UCSD-AML1 (cell line): ENCODE measurements at regions not wholly inside any gene's neighbourhood (a gene's known extent, or its start where the extent isn't known, plus 50 kb on each side); places are given as distances from the start of the nearest gene placed in this dataset.

Experiments
- DNase-seq: peaks from one replicate; lab custom pipeline; 2025; ENCODE audit not compliant: unreplicated experiment; lab: John Stamatoyannopoulos, UW

DNA sequence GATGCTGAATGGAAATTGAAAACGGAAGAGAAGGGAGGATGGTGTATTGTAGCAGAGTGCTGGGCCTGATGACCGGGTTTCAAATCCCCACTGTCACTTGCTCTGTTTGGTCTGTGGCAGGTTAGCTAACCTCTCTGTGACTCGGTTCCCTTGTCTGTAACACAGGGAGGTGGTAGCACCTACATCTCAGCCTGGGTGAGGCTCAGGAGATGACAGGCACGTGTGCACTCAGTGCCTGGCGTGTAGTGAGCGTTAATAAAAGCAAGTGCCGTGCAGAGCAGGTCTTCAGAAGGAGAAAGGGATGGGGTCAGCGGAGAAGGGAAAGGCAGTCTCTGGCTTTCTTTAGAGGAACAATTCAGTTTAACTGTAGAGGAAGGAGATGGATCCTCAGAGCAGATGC is 125.5 kb upstream of the SMIM21 start:
- no peak for DNase-seq

DNA sequence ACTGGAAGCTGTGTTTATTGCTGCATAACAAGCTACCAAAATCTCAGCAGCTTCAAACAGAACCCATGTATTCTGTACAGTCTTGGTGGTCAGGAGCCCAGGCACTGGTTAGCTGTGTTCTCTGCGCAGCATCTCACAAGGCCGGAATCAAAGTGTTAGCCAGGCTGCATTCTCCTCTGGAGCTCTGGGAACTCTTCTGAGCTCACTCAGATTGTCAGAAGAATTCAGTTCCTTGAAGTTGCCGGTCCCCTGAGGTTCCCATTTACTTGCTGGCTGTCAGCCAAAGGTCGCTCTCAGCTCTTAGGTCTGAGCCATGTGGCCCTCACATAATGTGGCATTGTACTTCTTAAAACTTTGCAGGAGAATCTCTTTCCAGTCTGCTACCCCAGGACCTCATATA is 123.6 kb upstream of the SMIM21 start:
- no peak for DNase-seq

DNA sequence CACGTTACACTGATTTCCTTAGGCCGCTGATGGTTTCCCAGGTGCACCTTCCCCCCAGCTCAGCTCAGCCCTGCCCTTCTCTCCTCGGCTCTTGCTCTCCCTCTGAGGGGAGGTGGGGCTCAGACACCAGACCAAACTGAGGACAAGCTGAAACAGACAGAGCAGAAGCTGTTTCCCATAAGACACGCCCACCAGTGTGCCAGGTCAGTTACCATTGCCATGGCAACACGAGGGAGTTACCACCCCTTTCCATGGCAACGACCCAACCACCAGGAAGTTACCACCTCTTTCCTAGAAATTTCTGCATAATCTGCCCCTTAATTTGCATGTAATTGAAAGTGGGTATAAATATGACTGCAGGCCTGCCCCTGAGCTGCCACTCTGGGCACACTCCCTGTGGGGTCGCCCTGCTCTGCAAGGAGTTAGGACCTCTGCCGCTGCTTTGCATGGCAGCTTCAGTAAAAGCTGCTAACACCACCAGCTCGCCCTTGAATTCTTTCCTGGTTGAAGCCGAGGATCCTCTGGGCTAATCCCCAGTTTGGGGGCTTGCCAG is 120.9 kb upstream of the SMIM21 start:
- DNase-seq = no peak

DNA sequence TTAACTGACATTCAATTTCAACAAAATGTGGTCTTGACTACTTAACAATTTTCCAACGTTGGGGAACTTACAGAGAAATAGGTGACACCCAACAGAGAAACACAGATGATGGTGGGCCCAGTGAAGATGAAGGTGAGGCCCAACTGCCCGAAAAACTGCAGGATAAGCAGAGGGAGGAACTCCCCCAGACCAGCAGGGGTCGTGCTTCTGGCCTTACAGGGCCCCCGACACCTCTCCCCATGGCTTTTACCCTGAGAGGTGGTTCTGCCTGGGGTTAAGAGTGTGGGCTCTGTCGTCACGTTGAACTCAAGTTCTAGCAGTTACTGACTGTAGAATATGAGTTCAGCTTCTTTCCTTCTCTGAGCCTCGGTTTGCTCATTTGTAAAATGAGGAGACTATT is 119.5 kb upstream of the SMIM21 start:
- DNase-seq = no peak

DNA sequence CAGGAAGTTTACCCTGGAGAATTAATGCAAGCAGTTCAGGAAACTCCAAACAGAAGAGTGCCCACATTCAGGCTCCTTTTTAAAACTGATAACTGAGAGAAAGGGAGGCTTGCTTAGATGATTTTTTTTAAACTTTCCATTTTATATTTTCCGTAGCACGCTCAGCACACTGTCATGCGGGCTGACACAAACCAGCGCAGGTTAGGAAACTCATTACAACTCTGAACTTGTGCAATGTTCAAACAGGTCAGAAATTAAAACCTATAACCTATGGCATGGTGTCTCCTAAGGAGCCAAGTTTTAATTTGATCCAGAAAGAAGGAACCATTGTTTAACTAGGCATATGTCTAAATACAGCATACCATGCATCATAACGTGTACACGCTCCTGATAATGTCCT is 117.7 kb upstream of the SMIM21 start:
- no peak for DNase-seq

DNA sequence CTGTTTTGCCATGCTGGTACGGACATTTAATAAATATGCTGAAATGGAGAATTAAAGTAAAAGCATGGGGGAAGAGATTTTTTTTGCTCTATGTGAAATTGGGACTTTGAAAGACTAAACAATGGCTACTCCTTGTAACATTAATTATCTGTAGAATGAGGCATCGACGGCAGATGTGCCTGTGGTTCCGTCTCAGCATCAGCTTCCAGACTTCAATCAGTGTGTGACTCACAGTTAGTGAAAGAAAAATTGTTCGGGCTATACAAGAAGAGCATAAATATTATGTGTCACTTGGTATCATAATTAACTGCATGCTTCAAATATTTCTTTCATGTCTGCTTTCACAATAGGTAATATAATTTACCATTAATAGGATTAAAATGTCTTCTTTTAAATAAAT is 117.0 kb upstream of the SMIM21 start:
- DNase-seq = no peak

DNA sequence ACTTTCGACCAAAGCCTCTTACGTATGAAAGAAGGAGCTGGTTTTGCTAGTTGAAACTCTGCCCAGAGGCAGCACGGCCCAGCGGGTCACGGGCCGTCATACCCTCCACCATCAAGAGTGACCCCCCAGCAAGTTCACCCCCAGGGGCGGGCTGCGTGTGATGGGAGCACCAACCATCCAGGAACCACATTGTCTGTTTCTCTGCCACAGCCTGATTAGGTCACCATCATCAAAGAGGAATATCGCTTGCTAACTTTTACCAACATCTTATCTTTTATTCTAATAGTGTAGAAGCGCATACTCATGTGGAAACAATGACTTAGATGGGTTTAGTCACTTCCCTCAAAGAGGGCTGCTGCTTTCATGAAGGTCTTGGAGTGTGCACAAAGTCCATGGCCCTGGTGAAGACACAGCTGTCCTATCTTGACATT is 116.6 kb upstream of the SMIM21 start:
- DNase-seq = no peak

DNA sequence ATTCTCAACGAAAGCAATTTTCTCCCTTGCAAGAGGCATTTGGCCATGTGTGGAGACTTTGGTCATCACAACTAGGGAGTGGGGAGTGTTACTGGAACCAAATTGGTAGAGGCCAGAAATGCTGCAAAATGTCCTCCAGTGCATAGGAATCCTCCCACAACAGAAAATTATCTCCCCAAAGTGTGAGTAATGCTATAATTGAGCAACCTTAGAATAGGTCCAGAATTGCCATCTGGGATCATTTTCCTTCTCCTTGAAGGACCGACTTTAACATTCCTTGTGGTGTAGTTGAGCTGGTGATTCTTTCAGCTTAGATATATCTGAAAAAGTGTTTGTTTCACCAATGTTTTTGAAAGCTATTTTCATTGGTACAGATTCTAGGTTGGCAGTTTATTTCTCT is 111.2 kb upstream of the SMIM21 start:
- DNase-seq = no peak

DNA sequence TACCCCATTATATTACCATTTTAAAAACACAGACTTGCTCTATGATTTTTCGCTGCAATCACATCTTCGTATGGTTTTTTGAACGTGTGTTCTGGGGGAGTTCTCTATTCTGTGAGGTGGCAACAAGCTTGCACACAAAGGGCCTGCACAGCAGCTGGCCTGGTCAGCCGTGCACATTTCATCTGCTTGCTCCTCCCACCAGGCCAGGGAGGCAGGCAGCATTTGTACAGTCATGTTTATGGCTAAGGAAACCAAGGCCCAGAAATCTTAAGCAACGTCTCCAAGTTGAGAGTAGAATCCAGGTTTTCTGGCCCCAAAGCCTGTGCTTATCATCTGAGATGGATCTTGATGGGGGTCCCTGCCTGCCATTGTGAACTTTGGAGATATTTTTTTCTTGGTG is 106.4 kb upstream of the SMIM21 start:
- DNase-seq = no peak

DNA sequence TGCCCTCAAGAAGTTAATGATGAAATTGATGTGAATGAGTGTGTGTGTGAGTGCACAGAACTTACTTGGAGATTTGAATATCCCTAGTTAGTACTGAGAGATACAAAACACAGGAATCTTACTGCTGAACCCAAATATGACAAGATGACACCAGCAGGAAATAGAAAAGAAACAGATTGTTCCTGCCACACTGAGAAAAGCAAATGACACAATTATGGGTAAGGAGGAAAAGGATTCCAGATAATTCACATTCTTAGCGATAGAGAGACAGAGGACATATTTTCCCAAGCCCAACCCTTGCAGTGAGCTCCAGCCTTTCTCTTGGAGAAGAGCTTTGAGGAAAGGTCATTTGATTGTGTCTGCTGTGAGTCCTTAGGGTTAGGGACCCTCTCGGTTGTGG is 105.7 kb upstream of the SMIM21 start:
- no peak for DNase-seq

DNA sequence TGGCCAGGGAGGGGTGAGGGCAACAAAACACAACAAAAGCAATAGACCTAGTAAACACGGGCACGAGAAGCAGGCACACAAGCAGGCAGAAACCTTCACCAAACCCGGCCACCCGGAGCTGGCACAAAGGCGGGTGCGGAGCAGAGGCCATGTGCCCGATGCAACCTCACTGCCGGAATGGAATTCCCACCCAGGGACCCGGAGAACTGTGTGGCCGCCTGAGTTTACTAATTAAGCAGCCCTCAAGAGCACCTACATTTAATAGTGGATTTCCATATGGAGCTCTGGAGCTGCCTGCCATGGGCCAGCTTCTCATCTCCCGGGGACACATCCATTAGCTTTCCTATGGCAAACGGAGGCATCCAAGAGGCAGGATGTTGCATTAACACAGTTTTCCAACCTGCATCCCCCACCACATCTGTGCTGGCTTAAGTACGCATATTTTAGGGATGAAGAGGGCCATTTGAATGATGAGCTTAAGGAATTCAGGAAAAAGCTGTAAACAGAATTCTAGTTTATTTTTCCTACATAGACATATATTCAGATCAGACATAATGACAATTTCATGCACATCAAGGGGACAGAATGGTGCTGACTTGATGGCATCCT is 104.5 kb upstream of the SMIM21 start:
- DNase-seq = no peak

DNA sequence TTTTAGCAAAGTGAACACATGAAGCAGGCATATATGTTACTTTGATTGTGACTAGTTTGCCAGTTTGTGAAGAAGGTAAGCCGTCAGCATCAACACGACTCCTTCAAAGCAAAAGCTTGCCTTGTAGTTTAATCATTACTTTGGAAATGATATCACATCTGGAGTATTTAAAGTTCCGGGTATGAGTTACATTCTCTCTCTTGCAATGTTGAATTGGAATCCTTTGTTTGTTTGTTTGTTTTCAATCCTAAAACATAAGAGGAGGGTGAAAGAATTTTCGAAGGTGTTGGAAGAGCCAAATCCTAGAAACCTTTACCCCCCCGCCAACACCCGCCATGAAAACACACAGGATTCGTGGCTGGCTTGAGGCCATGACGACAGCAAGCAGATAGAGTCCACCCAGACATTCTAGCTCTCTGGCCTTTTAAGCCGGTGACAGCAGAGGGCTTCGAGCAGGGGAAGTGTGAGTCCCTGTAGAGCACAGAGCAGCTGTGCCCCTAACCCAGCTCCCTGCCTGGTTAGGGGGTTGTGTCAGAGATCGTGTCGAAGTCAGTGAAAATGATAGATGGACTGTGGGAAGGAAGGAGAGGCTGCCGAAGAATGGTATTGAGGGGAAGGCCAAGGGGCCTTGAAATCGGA is 103.8 kb upstream of the SMIM21 start:
- no peak for DNase-seq

DNA sequence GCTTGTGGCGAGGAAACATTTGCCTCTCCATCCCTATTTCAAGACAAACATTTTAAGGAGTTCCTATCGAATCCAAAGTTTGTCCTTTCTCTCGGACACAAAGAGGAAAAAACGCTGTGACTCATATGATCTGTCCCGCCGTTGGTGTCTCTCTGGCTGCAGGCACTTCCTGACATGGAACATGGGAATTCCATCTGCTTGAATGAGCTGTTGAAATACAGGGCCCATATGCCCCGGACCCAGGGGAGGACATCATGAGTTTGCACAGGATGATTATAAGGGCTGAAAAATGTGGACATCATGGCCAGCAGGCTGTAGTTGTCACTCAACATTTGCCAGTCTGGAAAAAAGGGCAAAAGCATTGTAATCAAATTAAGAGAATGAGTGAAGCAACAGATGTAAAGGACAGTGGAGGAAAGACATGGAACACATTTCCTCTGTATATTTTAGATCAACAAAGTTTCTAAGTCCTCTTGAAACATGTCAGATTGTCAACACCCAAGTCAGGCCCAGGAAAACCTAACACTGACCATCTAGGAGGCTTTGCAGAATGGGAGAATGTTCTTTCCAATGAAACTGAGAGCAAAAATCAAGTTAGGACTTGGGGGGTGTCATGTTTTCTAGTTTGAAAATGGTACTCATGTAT is 103.2 kb upstream of the SMIM21 start:
- DNase-seq = no peak

DNA sequence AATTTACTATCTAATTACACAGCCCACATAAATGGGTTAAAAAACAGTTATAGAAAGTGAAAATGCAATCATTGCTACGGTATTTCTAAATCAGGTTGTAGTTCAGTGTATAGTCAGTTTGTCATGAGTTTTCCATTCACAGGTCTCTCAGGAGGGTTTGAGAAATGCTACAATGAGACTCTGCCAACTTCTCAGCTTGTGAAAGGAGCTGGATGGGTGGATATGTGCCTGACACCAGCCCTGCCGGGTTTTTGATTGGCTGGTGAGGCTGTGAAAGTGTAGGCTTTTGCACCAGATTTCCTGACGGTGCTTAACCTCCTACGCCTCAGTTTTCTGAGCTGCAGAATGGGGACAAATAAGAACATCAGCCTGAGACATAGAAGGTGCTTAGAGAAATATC is 102.6 kb upstream of the SMIM21 start:
- DNase-seq = no peak

DNA sequence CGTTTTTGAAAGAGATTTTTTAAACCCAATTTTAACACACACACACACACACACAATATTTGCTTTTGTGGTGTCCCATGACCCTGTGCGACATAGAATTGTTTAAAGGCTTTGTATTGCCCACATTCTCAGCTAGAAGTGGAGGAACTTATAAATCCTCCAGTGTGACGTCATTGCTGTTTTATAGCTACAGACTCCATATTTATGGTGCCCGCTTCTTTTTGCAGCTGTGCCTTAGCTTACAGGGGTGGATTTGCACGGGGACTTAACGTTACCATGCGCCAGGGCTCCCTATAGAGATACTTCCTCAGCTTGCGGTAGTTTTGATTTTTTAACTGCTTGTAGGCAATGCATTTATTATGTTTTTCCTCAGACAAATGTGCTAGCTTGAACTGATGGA is 101.9 kb upstream of the SMIM21 start:
- no peak for DNase-seq

DNA sequence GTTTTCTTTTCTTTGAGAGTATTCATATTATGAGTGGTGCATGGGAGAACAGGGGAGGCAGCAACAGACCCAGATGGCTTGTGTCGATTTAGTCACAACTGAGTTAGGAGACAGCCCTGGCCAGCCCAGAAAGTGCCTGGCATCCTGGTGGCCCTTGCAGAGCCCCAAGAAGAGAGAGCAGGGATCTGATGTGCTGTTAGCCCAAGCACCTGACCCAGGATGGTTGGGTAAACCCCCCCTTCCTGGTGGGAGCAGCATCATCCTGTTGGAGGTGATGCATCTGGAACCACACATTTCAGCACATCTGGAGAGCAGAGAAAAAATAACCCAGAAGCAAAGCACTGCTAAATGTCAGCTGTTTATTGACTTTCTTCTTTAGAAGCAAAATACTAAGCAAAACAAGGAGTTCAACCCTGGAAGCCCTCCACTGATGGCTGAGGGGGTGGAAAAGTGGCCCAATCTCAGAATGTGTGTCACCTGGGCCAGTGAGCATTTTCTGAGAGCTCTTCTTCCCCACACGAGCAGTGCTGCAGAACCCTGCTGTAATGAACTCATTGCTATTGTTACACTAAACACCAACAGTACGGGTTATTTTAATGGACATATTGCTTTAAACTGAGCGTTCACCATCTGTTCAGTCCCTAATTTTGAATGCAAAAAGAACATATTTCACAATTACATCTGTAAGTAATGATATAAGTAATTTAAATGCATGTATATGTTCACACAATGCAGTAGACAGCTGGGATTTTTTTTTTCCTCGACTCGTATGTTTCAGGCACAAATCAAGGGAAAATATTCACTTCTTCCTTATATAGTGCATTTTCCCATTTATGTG is 100.6 kb upstream of the SMIM21 start:
- no peak for DNase-seq

DNA sequence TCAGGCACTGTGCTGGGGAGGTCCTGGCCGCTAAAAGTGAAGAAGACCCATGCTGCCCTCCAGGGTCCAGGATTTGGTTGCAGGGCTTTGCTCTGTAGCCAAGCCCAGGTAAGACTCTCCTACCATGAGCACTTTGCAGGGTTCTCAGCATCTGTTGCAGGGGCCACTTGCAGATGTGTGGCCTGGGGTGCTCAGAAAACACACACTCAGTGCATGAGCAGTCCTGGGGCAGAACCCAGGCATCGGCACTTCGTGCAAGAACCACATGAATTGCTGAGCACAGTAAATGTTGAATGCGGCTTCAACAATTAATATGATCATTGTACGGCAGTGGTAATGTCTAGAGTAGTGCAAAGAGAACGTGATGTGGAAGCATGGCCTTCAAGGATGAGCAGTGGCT is 98.5 kb upstream of the SMIM21 start:
- DNase-seq = no peak

DNA sequence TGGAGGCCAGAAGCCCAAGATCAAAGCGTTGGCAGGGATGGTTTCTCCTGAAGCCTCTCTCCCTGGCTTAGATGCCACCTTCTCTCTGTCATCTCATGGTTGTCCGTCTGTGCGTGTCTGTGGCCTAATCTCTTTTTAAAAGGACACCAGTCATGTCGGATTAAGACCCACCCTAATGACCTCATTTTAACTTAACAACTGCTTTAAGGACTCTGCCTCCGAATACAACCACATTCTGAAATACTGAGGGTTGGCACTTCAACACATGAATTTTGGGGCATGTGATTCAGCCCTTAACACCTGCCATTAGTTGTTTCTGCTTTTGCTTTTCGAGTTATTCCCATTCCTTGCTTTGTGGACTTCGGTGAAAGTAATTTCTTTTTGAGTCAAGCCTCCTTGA is 97.8 kb upstream of the SMIM21 start:
- no peak for DNase-seq

DNA sequence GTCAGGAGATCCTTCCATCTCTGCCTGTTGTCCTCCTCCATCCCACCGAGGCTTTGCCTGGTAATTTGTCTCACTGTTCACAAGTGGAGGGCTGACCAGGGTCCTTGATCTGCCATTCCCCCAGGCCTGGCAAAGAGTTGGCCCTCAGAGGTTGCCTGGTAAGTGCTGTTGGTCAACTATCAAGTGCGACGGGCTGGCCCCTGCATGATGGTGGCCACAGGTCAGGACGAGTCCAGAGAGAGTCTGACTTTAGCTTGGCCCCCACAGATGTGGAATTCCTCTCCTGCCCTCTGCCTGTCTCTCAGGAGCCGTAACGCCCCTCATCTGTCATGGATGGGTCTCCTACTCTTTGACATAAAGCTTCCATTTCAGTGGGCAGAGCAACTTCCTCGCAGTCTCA is 97.3 kb upstream of the SMIM21 start:
- DNase-seq = no peak

DNA sequence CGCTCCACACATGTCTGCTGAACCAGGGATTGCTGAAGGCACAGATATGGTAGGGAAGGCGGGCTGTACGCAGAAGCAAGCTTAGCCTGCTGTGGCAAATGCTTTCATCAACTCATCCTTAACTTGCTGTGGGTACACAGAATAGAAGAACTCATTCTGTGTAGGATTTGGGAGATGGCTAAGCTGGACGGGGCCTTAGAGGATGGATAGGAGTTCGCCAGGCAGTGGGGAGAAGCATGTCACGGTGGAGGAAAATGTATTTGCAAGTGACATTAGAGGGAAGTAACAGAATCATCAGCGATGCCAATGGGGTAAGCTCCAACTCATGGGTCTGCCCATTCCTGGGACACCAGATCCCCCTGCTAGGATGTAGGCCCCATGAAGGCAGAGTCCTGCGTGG is 96.7 kb upstream of the SMIM21 start:
- no peak for DNase-seq

DNA sequence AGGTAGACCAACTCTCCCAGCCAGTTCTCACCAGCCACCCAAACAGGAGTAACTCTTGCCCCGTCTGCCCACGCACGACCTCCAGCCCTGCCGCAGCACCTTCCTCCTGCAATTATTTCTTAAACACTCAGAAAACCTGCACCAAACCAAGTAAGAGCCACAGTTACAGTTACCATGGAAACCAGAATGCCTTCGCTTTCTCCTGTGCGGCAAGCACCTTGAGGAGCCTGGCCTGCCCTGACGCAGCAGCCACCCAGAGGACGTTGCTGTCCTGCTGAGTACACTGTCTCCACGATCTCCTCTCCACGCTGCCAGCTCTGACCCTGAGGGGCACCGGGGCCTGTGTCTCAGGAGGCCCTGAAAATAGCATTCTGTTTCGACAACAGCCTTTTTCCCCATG is 94.3 kb upstream of the SMIM21 start:
- no peak for DNase-seq

DNA sequence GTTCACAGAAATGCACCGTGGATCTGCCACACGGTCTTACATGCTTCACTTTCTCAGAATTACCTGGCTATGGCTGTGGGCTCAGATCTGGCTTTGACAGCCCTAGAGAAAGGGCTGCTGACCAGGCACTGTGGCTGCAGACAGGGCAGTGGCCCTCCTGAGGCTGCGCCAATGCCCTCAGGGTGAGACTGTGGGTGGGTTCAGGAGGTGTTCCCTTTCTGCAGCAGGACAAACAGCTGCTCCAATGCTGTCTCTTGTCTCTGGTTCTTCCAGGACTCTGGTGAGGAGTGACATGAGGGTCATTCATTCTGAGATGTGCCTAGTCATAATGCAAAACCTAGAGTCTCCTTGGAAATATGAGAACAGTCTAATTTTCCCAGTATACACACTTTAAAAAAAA is 90.5 kb upstream of the SMIM21 start:
- DNase-seq = no peak
